Glutamatergic neuron (in vitro differentiated cells): ENCODE measurements at regions not wholly inside any gene's neighbourhood (a gene's known extent, or its start where the extent isn't known, plus 50 kb on each side); places are given as distances from the start of the nearest gene placed in this dataset.

Experiments used
- DNase-seq: peaks from one replicate; pipeline ENCODE4 v3.0.0; 2022
- H3K27ac Mint-ChIP-seq: one replicate; pipeline ENCODE4 v1.8.0; 2020; ENCODE audit warnings: mild to moderate bottlenecking, mixed read lengths, inconsistent platforms; ENCODE audit not compliant: unreplicated experiment
- H3K27me3 Mint-ChIP-seq: one replicate; pipeline ENCODE4 v1.8.0; 2020; ENCODE audit warnings: mild to moderate bottlenecking, moderate library complexity, mixed read lengths, inconsistent platforms; ENCODE audit not compliant: unreplicated experiment
- H3K36me3 Mint-ChIP-seq: one replicate; pipeline ENCODE4 v1.8.0; 2020; ENCODE audit warnings: mild to moderate bottlenecking, mixed read lengths, inconsistent platforms; ENCODE audit not compliant: unreplicated experiment
- H3K4me1 Mint-ChIP-seq: one replicate; pipeline ENCODE4 v1.8.0; 2020; ENCODE audit warnings: mild to moderate bottlenecking, low read depth, mixed read lengths, inconsistent platforms; ENCODE audit not compliant: unreplicated experiment
- H3K4me3 Mint-ChIP-seq: one replicate; pipeline ENCODE4 v1.8.0; 2020; ENCODE audit warnings: mild to moderate bottlenecking, mixed read lengths, inconsistent platforms; ENCODE audit not compliant: unreplicated experiment
- H3K9me3 Mint-ChIP-seq: one replicate; pipeline ENCODE4 v1.8.0; 2020; ENCODE audit warnings: mild to moderate bottlenecking, moderate library complexity, mixed read lengths, inconsistent platforms; ENCODE audit not compliant: unreplicated experiment
- CTCF ChIP-seq: fragments of 200-600 bp; sonication (generic); IDR thresholded peaks from one replicate; pipeline ENCODE4 v1.5.0; 2021; ENCODE audit not compliant: partially characterized antibody, unreplicated experiment

- Mint-ChIP-seq H3K4me1 (no peaks in the 10 kb centered on the region), H3K27ac (no peak overlapping the region), H3K27me3 (peaks cover 2% of the 10 kb centered on the region), H3K9me3 (peaks cover 2% of the 10 kb centered on the region), H3K36me3 (no peaks in the 10 kb centered on the region), H3K4me3 (no peak overlapping the region)
- no peak for TF ChIP-seq CTCF
- no peak for DNase-seq
Measured at GRCh38 chr1:106680216-106680615, 376.3 kb upstream of the PRMT6 start.

GRCh38 chr1:106680776-106681344, 375.6 kb upstream of the PRMT6 start:
- no peaks in the 10 kb centered on the region for H3K9me3 Mint-ChIP-seq
- no peak for TF ChIP-seq CTCF
- peaks cover 2% of the 10 kb centered on the region for H3K27me3 Mint-ChIP-seq
- DNase-seq: no peak
- H3K27ac Mint-ChIP-seq: no peak overlapping the region
- H3K4me3 Mint-ChIP-seq: no peak overlapping the region
- H3K4me1 Mint-ChIP-seq: no peaks in the 10 kb centered on the region
- no peaks in the 10 kb centered on the region for H3K36me3 Mint-ChIP-seq

- no peak for DNase-seq
- TF ChIP-seq CTCF: no peak
- no peak overlapping the region for H3K4me3 Mint-ChIP-seq
- no peaks in the 10 kb centered on the region for H3K9me3 Mint-ChIP-seq
- no peaks in the 10 kb centered on the region for H3K36me3 Mint-ChIP-seq
- H3K27me3 Mint-ChIP-seq: peaks cover 2% of the 10 kb centered on the region
- no peak overlapping the region for H3K27ac Mint-ChIP-seq
- H3K4me1 Mint-ChIP-seq: no peaks in the 10 kb centered on the region
Measured at GRCh38 chr1:106681939-106682522, 374.4 kb upstream of the PRMT6 start.

- no peak for DNase-seq
- Mint-ChIP-seq H3K4me1 (no peaks in the 10 kb centered on the region), H3K9me3 (no peaks in the 10 kb centered on the region), H3K36me3 (no peaks in the 10 kb centered on the region), H3K27ac (no peak overlapping the region), H3K4me3 (no peak overlapping the region), H3K27me3 (no peaks in the 10 kb centered on the region)
- TF ChIP-seq CTCF: no peak
Measured at GRCh38 chr1:106688446-106688845, 368.0 kb upstream of the PRMT6 start.

- H3K9me3 Mint-ChIP-seq: peaks cover 9% of the 10 kb centered on the region
- peaks cover 16% of the 10 kb centered on the region for H3K4me1 Mint-ChIP-seq
- TF ChIP-seq CTCF: no peak
- no peak overlapping the region for H3K27ac Mint-ChIP-seq
- peaks cover 16% of the 10 kb centered on the region for H3K36me3 Mint-ChIP-seq
- no peak for DNase-seq
- no peak overlapping the region for H3K4me3 Mint-ChIP-seq
- H3K27me3 Mint-ChIP-seq: peaks cover 2% of the 10 kb centered on the region
Measured at GRCh38 chr1:106698660-106699059, 357.8 kb upstream of the PRMT6 start.
